Type B pancreatic cell (in vitro differentiated cells): ENCODE measurements at regions not wholly inside any gene's neighbourhood (a gene's known extent, or its start where the extent isn't known, plus 50 kb on each side); places are given as distances from the start of the nearest gene placed in this dataset.
"Not testable (repeated sequence)": the region's sequence is repeated elsewhere in the genome, so short reads cannot be mapped to it uniquely, and the experiment has no call there.

Experiments used
- DNase-seq: peaks from one replicate; pipeline ENCODE4 v3.0.0; 2021; ENCODE audit warnings: mixed read lengths; ENCODE audit not compliant: unreplicated experiment; ENCODE audit errors: extremely low spot score
- H3K27ac Mint-ChIP-seq: 2 replicates; pipeline ENCODE4 v1.8.0; 2021; ENCODE audit warnings: mild to moderate bottlenecking, mixed read lengths
- H3K27me3 Mint-ChIP-seq: 2 replicates; pipeline ENCODE4 v1.8.0; 2021; ENCODE audit warnings: mixed read lengths
- H3K36me3 Mint-ChIP-seq: 2 replicates; pipeline ENCODE4 v1.8.0; 2021; ENCODE audit warnings: mixed read lengths
- H3K4me1 Mint-ChIP-seq: one replicate; pipeline ENCODE4 v1.8.0; 2021; ENCODE audit warnings: mixed read lengths; ENCODE audit not compliant: unreplicated experiment
- H3K4me3 Mint-ChIP-seq: 2 replicates; pipeline ENCODE4 v1.8.0; 2021; ENCODE audit warnings: mild to moderate bottlenecking, mixed read lengths
- H3K9me3 Mint-ChIP-seq: 2 replicates; pipeline ENCODE4 v1.8.0; 2021; ENCODE audit warnings: mixed read lengths
- CTCF ChIP-seq: fragments of 200-600 bp; sonication (generic); conservative IDR thresholded peaks from 2 replicates; pipeline ENCODE4 v1.5.0; 2021; ENCODE audit warnings: antibody characterized with exemption, mild to moderate bottlenecking

DNA sequence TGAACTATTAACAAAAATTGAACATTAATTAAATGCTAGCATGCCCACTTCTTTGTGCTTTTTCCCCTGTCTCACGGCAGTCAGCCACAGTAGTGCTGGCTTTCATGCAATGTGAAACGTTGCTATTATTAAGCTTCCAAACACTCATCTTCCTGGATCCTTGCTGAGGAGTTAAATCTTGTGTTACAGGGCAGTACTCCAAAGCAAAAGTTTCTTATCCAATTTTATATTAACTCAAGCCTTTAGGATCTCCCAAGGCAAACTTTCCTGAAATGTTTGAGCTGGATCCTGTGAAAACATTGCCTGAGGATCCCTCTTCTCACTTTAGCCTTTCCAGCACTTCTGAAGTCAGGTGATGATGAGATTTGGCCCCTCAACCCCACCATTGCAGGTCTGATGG is 1454.8 kb downstream of the FSTL5 start:
- peaks cover 5% of the 10 kb centered on the region for H3K9me3 Mint-ChIP-seq
- H3K27me3 Mint-ChIP-seq: no peaks in the 10 kb centered on the region
- no peaks in the 10 kb centered on the region for H3K4me1 Mint-ChIP-seq
- no peak overlapping the region for H3K27ac Mint-ChIP-seq
- no peak for TF ChIP-seq CTCF
- no peak overlapping the region for H3K4me3 Mint-ChIP-seq
- H3K36me3 Mint-ChIP-seq: no peaks in the 10 kb centered on the region
- DNase-seq: no peak

GRCh38 chr4:160709546-160709945 is 1454.3 kb downstream of the FSTL5 start:
- no peaks in the 10 kb centered on the region for H3K36me3 Mint-ChIP-seq
- no peak overlapping the region for H3K27ac Mint-ChIP-seq
- no peak for DNase-seq
- no peak for TF ChIP-seq CTCF
- H3K4me3 Mint-ChIP-seq: no peak overlapping the region
- H3K4me1 Mint-ChIP-seq: no peaks in the 10 kb centered on the region
- H3K9me3 Mint-ChIP-seq: peaks cover 5% of the 10 kb centered on the region
- H3K27me3 Mint-ChIP-seq: no peaks in the 10 kb centered on the region

DNA sequence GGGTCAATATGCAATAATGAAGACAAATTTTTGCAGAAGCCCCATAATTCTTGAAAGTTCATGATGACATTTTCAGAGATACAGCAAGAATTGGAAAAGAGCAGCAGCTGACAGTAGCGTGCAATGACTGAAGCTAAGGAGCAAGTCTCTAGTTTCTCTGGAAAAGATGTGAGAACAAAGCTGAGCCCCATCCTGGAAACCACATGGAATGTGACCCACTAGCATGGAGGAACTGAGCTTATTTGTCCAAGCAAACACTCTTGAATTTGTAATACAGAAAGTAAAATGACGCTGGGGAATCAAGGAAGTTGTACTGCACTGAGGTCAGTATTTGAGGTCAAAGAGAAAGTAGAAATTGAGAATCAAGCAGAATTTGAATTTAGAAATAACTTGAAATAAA is 1447.2 kb downstream of the FSTL5 start:
- no peak for DNase-seq
- Mint-ChIP-seq H3K36me3 (no peaks in the 10 kb centered on the region), H3K27ac (no peak overlapping the region), H3K4me1 (no peaks in the 10 kb centered on the region), H3K9me3 (no peaks in the 10 kb centered on the region), H3K4me3 (no peak overlapping the region), H3K27me3 (no peaks in the 10 kb centered on the region)
- TF ChIP-seq CTCF: no peak

- H3K36me3 Mint-ChIP-seq: no peaks in the 10 kb centered on the region
- H3K27ac Mint-ChIP-seq: no peak overlapping the region
- no peaks in the 10 kb centered on the region for H3K27me3 Mint-ChIP-seq
- H3K4me3 Mint-ChIP-seq: no peak overlapping the region
- no peaks in the 10 kb centered on the region for H3K4me1 Mint-ChIP-seq
- no peak for DNase-seq
- TF ChIP-seq CTCF: no peak
- H3K9me3 Mint-ChIP-seq: no peaks in the 10 kb centered on the region
Observed at GRCh38 chr4:160717848-160718247, 1446.0 kb downstream of the FSTL5 start.

- no peaks in the 10 kb centered on the region for H3K4me1 Mint-ChIP-seq
- no peaks in the 10 kb centered on the region for H3K36me3 Mint-ChIP-seq
- no peaks in the 10 kb centered on the region for H3K27me3 Mint-ChIP-seq
- H3K9me3 Mint-ChIP-seq: no peaks in the 10 kb centered on the region
- peak; percentile 53 for TF ChIP-seq CTCF
- H3K4me3 Mint-ChIP-seq: no peak overlapping the region
- no peak overlapping the region for H3K27ac Mint-ChIP-seq
- no peak for DNase-seq
Observed at GRCh38 chr4:160724063-160724462, 1439.7 kb downstream of the FSTL5 start.

GRCh38 chr4:160745126-160745525 is 1418.7 kb downstream of the FSTL5 start:
- Mint-ChIP-seq H3K36me3 (no peaks in the 10 kb centered on the region), H3K9me3 (peaks cover 9% of the 10 kb centered on the region), H3K4me1 (no peaks in the 10 kb centered on the region), H3K27me3 (no peaks in the 10 kb centered on the region), H3K4me3 (no peak overlapping the region), H3K27ac (no peak overlapping the region)
- DNase-seq: no peak
- no peak for TF ChIP-seq CTCF

DNA sequence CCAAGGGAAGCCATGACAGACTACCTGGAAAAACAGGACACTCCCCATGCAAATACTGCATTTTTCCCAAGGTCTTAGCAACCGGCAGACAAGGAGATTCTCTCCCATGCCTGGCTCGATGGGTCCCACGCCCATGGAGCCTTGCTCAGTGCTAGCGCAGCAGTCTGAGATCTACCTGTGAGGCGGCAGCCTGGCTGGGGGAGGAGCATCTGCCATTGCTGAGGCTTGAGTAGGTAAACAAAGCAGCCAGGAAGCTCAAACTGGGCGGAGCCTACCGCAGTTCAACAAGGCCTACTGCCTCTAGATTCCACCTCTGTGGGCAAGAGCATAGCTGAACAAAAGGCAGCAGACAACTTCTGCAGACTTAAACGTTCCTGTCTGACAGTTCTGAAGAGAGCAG is 1417.2 kb downstream of the FSTL5 start:
- not testable (repeated sequence) for DNase-seq, H3K9me3 Mint-ChIP-seq, H3K4me1 Mint-ChIP-seq, H3K4me3 Mint-ChIP-seq, H3K36me3 Mint-ChIP-seq, H3K27me3 Mint-ChIP-seq, H3K27ac Mint-ChIP-seq
